GM18519 (cell line): ENCODE measurements at regions not wholly inside any gene's neighbourhood (a gene's known extent, or its start where the extent isn't known, plus 50 kb on each side); places are given as distances from the start of the nearest gene placed in this dataset.
"Not testable (repeated sequence)": the region's sequence is repeated elsewhere in the genome, so short reads cannot be mapped to it uniquely, and the experiment has no call there.

Experiments
- ATAC-seq: cut with Tn5 transposase; IDR thresholded peaks from one replicate; pipeline ENCODE4 v1.9.1; 2021; ENCODE audit warnings: mild to moderate bottlenecking, moderate library complexity; ENCODE audit not compliant: unreplicated experiment, low FRiP score

GRCh38 chr7:65254061-65254460 is 119.6 kb upstream of the ZNF92 start:
- ATAC-seq: no peak

GRCh38 chr7:65251851-65252620 is 121.6 kb upstream of the ZNF92 start:
- ATAC-seq: peak; percentile 70

GRCh38 chr7:65250697-65251395 is 122.8 kb upstream of the ZNF92 start:
- ATAC-seq: no peak

- no peak for ATAC-seq
Observed at GRCh38 chr7:65250216-65250615, 123.4 kb upstream of the ZNF92 start.

- no peak for ATAC-seq
Observed at GRCh38 chr7:65247491-65247890, 126.2 kb upstream of the ZNF92 start.

GRCh38 chr7:65239707-65240352 is 133.8 kb upstream of the ZNF92 start:
- no peak for ATAC-seq

- no peak for ATAC-seq
Observed at GRCh38 chr7:65239324-65239706, 134.3 kb upstream of the ZNF92 start.

GRCh38 chr7:65238785-65239184 is 134.9 kb upstream of the ZNF92 start:
- no peak for ATAC-seq

- ATAC-seq: no peak
Observed at GRCh38 chr7:65235586-65235985, 138.1 kb upstream of the ZNF92 start.

- ATAC-seq: no peak
Observed at GRCh38 chr7:65233409-65234034, 140.1 kb upstream of the ZNF92 start.

GRCh38 chr7:65230231-65230630 is 143.4 kb upstream of the ZNF92 start:
- ATAC-seq: no peak

GRCh38 chr7:65225422-65226006 is 148.1 kb upstream of the ZNF92 start:
- ATAC-seq: no peak

- no peak for ATAC-seq
Observed at GRCh38 chr7:65222655-65223054, 151.0 kb upstream of the ZNF92 start.

- no peak for ATAC-seq
Observed at GRCh38 chr7:65221683-65222082, 152.0 kb upstream of the ZNF92 start.

GRCh38 chr7:65219623-65220022 is 154.0 kb upstream of the ZNF92 start:
- no peak for ATAC-seq

GRCh38 chr7:65216469-65216868 is 157.2 kb upstream of the ZNF92 start:
- no peak for ATAC-seq

GRCh38 chr7:65213260-65213659 is 160.4 kb upstream of the ZNF92 start:
- not testable (repeated sequence) for ATAC-seq

GRCh38 chr7:65199221-65199620 is 174.4 kb upstream of the ZNF92 start:
- not testable (repeated sequence) for ATAC-seq

- ATAC-seq: not testable (repeated sequence)
Observed at GRCh38 chr7:65193334-65194058, 180.2 kb upstream of the ZNF92 start.

- not testable (repeated sequence) for ATAC-seq
Observed at GRCh38 chr7:65177041-65177440, 170.6 kb upstream of the ERV3-1 start.
